GM19395 (cell line): ENCODE measurements at regions not wholly inside any gene's neighbourhood (a gene's known extent, or its start where the extent isn't known, plus 50 kb on each side); places are given as distances from the start of the nearest gene placed in this dataset.

ENCODE experiments used
- ATAC-seq: cut with Tn5 transposase; IDR thresholded peaks from one replicate; pipeline ENCODE4 v1.9.1; 2021; ENCODE audit warnings: mild to moderate bottlenecking, moderate library complexity; ENCODE audit not compliant: unreplicated experiment

- ATAC-seq: no peak
These were observed 469.0 kb downstream of the SLC4A3 start for GRCh38 chr2:220096406-220096805.

- ATAC-seq: no peak
These were observed 474.6 kb downstream of the SLC4A3 start for GRCh38 chr2:220101980-220102379.

- no peak for ATAC-seq
These were observed 476.2 kb downstream of the SLC4A3 start for GRCh38 chr2:220103596-220103995.

DNA sequence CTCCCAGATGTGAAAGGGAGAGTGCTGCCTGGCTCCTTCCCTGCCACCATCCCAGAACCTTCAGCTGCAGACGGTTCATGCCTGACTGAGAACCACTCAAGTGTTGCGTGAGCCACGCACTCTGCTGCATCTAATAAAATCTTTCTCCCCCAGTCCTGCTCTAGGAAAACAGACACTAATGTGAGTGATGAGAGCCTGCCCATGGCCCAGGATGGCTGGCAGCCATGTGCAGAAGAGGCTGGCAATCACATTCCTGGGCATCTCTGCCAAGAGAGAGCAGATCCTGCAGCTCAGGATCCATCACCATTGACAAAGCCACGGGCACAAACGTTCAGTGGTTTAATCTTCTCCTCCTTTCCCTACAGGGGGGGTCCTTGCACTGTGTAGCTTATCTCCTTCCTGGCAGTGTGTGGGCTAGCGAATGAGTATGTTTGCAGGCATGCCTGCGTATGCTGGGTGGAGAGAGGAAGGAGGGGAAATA, 477.5 kb downstream of the SLC4A3 start:
- no peak for ATAC-seq

GRCh38 chr2:220106065-220106464, 478.6 kb downstream of the SLC4A3 start:
- ATAC-seq: no peak

GRCh38 chr2:220107380-220107791, 480.0 kb downstream of the SLC4A3 start:
- ATAC-seq: no peak

- ATAC-seq: no peak
These were observed 487.0 kb downstream of the SLC4A3 start for GRCh38 chr2:220114443-220114842.

DNA sequence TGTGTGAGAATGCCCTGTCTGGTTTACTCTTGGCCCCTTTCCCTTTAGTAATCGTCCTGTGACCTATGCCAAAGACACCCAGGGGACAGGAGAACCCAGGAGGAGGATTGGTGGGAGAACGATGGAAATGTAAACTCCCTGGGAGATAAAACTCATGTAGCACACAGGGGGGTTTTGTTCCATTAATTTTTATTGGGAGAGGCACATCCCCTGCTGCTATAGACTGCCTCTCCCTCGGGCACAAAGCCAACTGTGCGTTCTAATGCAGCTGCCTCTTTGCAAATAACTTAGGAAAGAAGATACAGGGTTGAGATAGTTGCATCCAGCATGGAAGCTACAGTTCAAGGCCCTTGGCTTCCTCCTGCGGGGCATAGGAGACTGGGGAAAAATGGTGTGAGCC, 489.6 kb downstream of the SLC4A3 start:
- no peak for ATAC-seq

- no peak for ATAC-seq
These were observed 492.6 kb downstream of the SLC4A3 start for GRCh38 chr2:220120041-220120440.

GRCh38 chr2:220123751-220124150, 496.3 kb downstream of the SLC4A3 start:
- ATAC-seq: no peak

DNA sequence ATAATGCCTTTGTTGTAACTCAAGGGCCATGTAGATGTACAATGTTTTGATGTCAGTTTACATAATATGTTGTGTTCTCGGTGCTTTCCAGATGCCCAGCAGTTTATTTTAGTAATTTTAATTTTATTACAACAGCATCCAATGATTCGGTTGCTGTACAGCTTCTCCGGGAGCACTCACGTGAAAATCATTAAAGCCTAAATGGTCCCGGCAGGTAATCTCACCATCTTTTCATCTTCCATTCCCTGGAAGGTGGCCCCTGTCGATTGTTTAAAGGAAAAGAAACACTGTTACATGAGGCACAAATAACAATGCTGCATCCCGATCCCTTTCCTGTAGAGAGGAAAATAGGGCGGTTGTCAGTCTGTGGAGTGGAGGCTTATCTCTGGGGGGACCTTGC, 498.1 kb downstream of the SLC4A3 start:
- no peak for ATAC-seq

DNA sequence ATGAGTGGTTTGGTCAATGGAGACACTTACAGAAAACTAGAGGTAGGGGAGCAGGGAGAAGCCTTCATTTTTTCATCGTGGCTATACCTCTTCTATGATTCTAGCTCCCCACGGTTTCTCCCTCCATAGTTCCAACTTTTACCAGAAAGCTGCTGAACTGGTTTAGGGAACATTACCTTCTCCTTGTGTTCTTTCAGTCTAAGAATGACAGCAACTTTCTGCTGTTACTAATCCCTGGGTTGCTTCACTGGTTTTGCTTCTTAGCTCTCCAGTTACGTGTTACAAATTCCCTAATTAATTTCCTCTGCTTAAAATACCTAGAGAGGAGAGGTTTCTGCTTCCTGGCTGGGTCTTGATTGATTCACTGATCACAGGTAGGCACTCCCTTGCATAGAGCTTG, 499.9 kb downstream of the SLC4A3 start:
- no peak for ATAC-seq

GRCh38 chr2:220127876-220128275, 500.4 kb downstream of the SLC4A3 start:
- ATAC-seq: no peak

DNA sequence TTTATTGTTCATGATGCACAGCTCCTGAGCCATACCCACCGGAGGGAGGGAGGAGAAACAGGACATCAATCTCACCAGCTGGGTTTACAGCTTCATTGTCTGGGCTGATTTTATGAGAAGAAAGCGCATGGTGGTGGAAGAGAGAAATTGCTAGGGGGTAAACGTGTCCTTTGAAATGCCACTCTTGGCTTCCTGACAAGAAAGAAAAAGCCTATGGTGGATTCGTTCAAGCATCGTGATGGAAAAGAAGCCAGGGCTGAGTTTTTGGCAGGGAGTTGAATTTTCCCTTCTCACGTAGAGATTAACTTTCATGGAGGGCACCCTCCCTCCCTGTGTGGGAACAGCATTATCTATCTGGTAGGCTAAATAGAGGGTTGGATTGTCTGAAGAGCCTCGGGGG, 502.0 kb downstream of the SLC4A3 start:
- no peak for ATAC-seq

DNA sequence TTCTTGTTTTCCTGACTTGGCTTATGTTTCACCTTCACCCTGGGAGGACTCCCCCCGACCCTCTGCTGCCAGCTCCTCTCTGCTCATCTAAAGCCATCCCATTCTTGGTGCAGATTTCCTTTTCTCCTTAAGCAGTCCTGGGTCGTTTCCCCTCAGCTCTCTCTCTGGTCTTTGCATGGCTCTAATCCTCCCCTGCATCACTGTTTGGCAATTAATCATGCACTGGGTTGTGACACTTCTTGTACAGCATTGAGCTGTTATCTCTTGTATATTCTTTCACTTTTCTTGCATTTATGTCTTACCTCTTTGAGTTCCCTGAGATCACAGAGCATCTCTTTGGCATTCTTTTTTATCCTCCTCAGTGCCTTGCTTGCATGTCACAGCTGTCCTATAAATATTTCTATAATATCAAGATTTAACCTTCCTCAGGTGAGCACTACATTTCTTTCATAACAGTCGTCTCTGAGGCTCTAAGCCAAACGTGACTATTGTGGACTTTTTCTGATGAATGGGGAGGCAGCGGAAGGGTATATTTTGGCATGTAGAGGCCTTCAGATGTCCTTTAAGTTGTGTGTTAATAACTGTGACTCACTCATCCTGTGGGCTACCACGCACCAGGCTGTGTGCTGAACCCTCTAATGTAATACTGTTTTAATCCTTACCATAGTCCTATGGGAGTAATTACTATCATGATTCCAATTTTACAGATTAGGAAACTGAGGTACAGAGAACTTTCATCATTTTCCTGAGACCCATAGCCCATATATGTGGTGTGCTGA, 507.5 kb downstream of the SLC4A3 start:
- no peak for ATAC-seq

DNA sequence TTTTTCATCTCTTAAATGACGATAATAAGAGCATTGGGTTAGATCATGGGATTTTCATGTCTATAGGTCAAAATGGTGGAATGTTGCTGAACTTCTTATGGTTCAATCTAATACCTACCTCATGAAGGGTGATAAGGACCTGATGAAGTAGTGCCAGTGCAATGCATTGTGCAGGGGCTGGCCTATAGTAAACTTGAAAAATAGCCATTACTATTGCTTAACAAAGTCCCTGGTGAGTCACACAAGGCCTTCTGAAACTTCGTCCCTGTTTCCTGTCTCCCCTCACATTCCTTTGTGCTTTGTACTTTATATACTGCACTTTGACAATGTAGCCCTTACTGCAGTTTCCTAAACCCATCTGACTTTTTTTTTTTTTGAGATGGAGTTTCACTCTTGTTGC, 515.9 kb downstream of the SLC4A3 start:
- no peak for ATAC-seq

GRCh38 chr2:220144411-220144810, 517.0 kb downstream of the SLC4A3 start:
- ATAC-seq: no peak

DNA sequence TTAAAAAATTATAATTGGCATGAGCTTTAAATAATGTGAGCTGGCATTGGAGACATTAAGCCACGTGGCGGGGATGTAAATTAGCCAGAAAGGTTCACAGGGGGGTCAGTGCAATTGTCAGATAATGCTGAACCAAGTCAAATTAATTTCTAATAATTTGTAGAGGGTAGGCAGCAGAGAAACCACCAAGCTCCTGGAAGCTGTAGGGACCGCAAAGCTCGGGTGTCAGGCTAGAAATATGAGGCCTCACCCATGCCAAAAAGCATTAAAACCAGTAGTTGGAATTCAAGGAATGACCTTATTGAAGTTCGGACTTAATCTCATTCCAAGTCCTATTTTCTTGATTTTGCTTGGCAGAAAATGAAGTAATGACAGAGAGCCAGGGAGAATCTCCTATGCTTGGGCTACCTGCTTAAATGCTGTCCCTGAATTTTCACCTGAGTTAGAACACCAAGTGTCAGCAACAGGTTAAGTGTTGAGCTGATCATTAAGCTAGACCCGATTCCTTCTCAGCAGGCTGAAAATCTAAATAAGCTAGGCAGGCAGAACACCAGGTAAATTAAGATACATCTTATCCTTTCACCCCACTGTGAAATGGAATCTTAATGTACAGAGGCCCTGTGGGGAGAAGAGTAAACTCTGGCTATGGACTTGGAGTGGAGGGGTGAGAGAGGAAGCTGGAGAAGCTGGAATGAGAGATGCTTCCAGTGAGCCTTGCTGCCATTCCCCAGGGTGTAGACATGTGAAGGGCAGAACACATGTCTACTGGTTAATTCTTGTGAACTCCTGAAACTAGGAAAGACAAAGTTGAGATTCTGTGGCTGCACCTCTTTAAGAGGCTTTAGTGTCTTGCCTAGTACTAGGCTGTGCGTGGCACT, 520.0 kb downstream of the SLC4A3 start:
- ATAC-seq: no peak

- no peak for ATAC-seq
These were observed 521.2 kb downstream of the SLC4A3 start for GRCh38 chr2:220148471-220149248.

DNA sequence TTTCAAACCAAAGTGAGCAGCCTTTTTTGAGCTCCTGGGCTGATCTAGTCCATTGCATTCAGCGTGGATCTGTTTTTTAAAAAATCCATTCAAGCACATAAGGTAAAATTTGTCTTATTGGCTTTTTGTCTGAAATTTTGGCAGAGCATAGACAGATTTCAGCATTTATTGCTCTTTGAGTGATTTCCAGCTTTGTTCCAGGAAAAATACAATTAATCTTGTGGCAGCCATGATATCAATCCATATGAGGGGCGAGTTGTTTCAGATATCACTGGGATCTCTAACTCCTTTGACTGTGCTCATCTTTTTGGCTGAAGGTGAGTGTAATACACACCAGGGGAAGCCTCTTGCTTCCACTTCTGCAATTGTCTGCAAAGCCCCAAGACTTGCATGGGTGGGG, 523.9 kb downstream of the SLC4A3 start:
- ATAC-seq: no peak

DNA sequence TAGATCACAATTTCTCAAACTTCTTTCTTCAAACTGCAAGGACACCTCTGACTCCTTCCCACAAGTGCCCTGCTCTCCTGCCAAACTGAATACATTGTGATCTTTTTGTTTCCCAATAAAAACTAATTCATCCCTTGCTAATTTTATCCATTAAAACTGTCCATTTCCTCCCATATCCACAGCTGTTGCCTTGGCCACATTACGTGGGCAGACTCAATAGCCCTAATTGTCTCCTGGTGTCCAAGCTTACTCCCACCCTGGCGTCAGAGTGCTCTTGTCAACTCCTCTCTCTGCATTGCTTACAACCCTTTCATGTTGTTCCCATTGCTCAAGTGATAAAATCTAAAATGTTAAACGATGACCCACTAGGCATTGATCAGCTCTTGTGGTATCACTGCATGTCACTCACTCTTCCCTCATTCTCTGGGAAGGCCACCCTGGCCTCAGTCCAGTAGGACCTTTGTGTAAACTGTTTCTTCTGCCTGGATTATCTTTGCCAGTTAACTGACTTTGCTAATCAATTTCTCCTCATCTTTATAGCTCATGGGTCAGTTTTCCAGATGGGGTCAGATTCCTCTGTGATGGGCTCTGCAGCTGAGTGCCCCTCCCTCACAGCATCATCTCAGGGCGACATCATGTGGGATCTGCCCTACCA, 525.0 kb downstream of the SLC4A3 start:
- no peak for ATAC-seq
